ENCODE measurements at regions not wholly inside any gene's neighbourhood (a gene's known extent, or its start where the extent isn't known, plus 50 kb on each side); places are given as distances from the start of the nearest gene placed in this dataset.

DNA sequence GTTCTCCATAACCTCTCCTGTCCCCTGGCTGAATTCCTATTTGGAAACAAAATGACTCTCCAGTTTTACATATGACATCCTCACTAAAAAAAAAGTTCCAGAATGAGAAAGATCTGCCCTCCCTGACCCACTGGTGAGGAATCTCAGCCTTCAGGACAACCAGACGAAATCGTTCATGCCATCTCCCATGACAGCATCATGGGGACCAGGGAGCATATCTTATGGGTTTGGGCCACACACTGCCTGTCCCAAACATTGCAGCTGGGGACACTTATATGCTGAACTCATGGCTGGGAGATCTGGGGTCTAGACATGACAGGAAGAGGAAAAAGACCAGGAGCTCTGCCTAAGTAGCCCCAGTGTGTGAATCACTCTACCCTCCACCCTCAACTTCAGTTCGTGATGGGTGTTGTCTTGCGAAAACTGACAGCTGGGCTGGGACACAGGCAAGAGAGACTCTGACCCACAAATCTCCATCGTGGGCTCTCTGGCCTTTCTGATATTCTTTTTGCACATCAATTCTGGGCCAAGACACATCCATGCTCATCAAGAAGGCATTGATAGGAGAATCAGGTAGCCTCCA, 102.0 kb downstream of the ZNF280B start:
- H3K36me3 ChIP-seq = no peaks in the 10 kb centered on the region
- ATAC-seq (ENCODE audit: low FRiP score in 2 of 2) (no peak), DNase-seq (no peak)
- TF ChIP-seq, protein P1, sequence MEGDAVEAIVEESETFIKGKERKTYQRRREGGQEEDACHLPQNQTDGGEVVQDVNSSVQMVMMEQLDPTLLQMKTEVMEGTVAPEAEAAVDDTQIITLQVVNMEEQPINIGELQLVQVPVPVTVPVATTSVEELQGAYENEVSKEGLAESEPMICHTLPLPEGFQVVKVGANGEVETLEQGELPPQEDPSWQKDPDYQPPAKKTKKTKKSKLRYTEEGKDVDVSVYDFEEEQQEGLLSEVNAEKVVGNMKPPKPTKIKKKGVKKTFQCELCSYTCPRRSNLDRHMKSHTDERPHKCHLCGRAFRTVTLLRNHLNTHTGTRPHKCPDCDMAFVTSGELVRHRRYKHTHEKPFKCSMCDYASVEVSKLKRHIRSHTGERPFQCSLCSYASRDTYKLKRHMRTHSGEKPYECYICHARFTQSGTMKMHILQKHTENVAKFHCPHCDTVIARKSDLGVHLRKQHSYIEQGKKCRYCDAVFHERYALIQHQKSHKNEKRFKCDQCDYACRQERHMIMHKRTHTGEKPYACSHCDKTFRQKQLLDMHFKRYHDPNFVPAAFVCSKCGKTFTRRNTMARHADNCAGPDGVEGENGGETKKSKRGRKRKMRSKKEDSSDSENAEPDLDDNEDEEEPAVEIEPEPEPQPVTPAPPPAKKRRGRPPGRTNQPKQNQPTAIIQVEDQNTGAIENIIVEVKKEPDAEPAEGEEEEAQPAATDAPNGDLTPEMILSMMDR (IDR thresholded peaks at IDR 0.05) = no peak
- TF ChIP-seq EP300 (IDR thresholded peaks at IDR 0.05) (no peak), POLR2AphosphoS5 (IDR thresholded peaks at IDR 0.05) (no peak), POLR2A (IDR thresholded peaks at IDR 0.05) (no peak)
- H3K9me3 ChIP-seq = no peaks in the 10 kb centered on the region
- no peaks in the 10 kb centered on the region for H3K4me1 ChIP-seq
- WGBS, 2 donors = 65 to 75% methylated on average over 4 to 5 of the region's 5 CpGs
- no peak overlapping the region for H3K4me3 ChIP-seq
- H3K27ac ChIP-seq = no peak overlapping the region
- H3K27me3 ChIP-seq = no peaks in the 10 kb centered on the region

DNA sequence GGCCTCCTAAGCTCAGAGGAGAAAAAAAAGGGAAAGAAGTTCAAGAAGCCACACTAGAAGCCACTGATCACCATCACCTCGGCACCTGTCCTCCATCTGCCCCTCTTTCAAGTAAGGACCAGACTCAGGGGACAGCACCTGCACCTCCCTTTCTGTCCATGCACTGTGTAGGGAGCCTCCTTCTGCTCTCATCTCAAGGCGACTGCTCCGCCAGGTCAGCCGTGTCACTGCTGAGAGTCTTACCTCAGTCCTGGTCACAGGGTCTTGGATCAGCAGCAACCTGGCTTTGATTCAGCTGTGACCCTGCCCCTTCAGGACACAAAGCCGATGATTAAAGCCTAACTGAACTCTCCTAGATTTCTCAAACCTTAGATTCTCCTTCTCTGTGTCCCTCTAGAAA, 101.5 kb downstream of the ZNF280B start:
- TF ChIP-seq POLR2AphosphoS5 (IDR thresholded peaks at IDR 0.05) (no peak), POLR2A (IDR thresholded peaks at IDR 0.05) (no peak), EP300 (IDR thresholded peaks at IDR 0.05) (no peak)
- TF ChIP-seq, protein P1 (IDR thresholded peaks at IDR 0.05) = no peak
- no peak overlapping the region for H3K27ac ChIP-seq
- H3K36me3 ChIP-seq = no peaks in the 10 kb centered on the region
- no peak overlapping the region for H3K4me3 ChIP-seq
- no peaks in the 10 kb centered on the region for H3K27me3 ChIP-seq
- no peak for DNase-seq
- no peak for ATAC-seq (ENCODE audit: low FRiP score in 2 of 2)
- no peaks in the 10 kb centered on the region for H3K4me1 ChIP-seq
- H3K9me3 ChIP-seq = no peaks in the 10 kb centered on the region
- 69 to 72% methylated on average over 5 of the region's 5 CpGs for WGBS, 2 donors

DNA sequence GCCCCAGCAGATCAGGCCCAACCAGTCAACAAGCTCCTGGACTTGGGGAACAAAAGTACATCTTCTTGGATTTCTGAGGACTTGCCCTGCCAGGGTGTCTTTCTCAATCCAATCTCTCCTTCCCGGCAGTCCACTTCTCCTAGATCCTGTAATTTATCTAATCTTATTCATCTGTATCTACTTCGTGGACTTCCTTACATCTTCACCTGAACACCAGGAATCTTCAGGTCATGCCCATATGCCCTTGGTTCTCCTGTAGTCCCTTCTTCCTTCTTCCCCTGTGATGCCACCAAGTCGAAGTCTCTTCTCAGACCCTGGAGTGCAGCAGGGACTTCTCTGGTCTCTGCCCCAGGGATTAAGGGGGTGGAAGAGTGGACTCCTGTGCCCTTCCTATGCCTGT, 100.3 kb downstream of the ZNF280B start:
- TF ChIP-seq POLR2A (IDR thresholded peaks at IDR 0.05) (no peak), EP300 (IDR thresholded peaks at IDR 0.05) (no peak), POLR2AphosphoS5 (IDR thresholded peaks at IDR 0.05) (no peak)
- TF ChIP-seq, protein P1 (IDR thresholded peaks at IDR 0.05) = no peak
- no peak for DNase-seq
- ATAC-seq (ENCODE audit: low FRiP score in 2 of 2) = no peak

DNA sequence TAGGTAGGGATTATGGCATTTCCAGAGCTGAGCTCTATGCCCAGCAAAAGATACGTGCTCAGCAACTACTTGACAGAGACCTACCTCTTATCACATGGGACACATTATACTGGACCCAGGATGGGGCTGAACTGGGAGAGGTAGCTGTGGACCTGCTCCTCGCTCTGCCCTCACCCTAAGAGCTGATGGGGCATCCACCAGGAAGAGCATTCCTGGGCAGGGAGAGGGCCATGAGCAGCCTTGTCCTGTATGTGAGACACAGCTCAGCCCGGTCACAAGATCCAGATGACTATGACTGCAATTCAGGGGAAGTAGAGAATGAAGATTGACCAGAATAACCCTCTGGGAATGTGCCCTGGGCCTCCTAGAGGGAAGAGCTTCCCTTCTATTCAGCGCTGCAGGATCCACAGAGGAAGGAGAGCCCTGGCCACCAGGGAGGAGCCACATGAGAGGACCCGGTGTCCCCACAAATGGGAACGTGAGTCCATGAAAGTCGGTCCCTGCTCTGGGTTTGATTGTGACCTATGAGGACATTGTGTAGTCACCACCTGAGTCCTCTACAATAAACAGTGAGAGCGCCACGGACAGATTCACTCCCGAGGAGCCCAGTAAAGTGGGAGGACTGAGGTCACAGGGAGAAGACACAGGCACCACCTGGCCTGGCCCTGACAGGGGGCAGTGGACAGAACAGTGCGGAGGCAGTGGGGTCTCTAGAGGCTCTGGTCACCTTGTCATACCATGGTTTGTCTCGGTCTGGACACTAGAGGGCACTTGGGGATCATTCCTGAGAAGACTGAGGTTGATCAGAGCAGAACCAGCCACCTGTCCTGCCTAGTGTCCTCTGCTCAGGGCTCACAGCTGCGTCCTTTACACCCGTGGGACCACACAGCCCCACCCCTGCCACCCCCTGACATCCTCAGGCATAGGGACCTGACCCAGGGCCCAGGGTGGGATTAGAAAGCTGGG, 99.5 kb downstream of the ZNF280B start:
- no peak overlapping the region for H3K27ac ChIP-seq
- H3K36me3 ChIP-seq = no peaks in the 10 kb centered on the region
- WGBS, 2 donors = 54% methylated on average over 14 of the region's 14 CpGs; no CpG with 5 or more reads in 1 of the 2 donors
- H3K4me1 ChIP-seq = no peaks in the 10 kb centered on the region
- H3K9me3 ChIP-seq = no peaks in the 10 kb centered on the region
- no peak for DNase-seq
- TF ChIP-seq POLR2A (IDR thresholded peaks at IDR 0.05) = no peak
- TF ChIP-seq EP300 (IDR thresholded peaks at IDR 0.05) = no peak
- no peak for TF ChIP-seq POLR2AphosphoS5 (IDR thresholded peaks at IDR 0.05)
- TF ChIP-seq, protein P1 (IDR thresholded peaks at IDR 0.05) = peak in 3 of 6 experiments; percentile 6 to 28 (median 18)
- H3K4me3 ChIP-seq = no peak overlapping the region
- peak; percentile 31 to 36 for ATAC-seq (ENCODE audit: low FRiP score in 2 of 2)
- H3K27me3 ChIP-seq = no peaks in the 10 kb centered on the region

More for the DNA sequence above, 100.3 kb downstream of the ZNF280B start:
- Histone ChIP-seq H3K36me3 (no peaks in the 10 kb centered on the region), H3K4me3 (no peak overlapping the region), H3K27me3 (no peaks in the 10 kb centered on the region), H3K4me1 (no peaks in the 10 kb centered on the region), H3K9me3 (no peaks in the 10 kb centered on the region), H3K27ac (no peak overlapping the region)
- 65% methylated on average over 3 of the region's 3 CpGs for WGBS, 2 donors

Data from upper lobe of left lung (tissue), 6 donors.